Liver (tissue), 8 donors: ENCODE measurements at regions not wholly inside any gene's neighbourhood (a gene's known extent, or its start where the extent isn't known, plus 50 kb on each side); places are given as distances from the start of the nearest gene placed in this dataset.

Experiments used
- DNase-seq: peaks from one replicate; pipeline ENCODE4 v3.0.0-alpha.2; 2017; ENCODE audit warnings: low spot score
- H3K27ac ChIP-seq, 2 donors: one replicate each; pipeline ENCODE4 v1.7.0; 2013; ENCODE audit warnings: inconsistent platforms in 2 of 2, low read length in 2 of 2, control low read depth in 1 of 2, low read depth in 1 of 2, mild to moderate bottlenecking in 1 of 2
- H3K27me3 ChIP-seq, 4 donors: one replicate each; pipeline versions ENCODE4 v1.6.1 to v1.7.0; 2013; ENCODE audit warnings: low read length in 3 of 4, inconsistent platforms in 1 of 4, mild to moderate bottlenecking in 1 of 4, moderate library complexity in 1 of 4; ENCODE audit not compliant: control insufficient read depth in 4 of 4, insufficient read depth in 4 of 4
- H3K36me3 ChIP-seq, 4 donors: one replicate each; pipeline versions ENCODE4 v1.6.1 to v1.7.0; 2013; ENCODE audit warnings: low read length in 3 of 4, mild to moderate bottlenecking in 3 of 4, low read depth in 1 of 4, moderate library complexity in 1 of 4; ENCODE audit not compliant: control insufficient read depth in 4 of 4, insufficient read depth in 3 of 4
- H3K4me1 ChIP-seq, 4 donors: one replicate each; pipeline versions ENCODE4 v1.6.1 to v1.7.0; 2013; ENCODE audit warnings: low read length in 3 of 4, mild to moderate bottlenecking in 3 of 4, moderate library complexity in 1 of 4; ENCODE audit not compliant: control insufficient read depth in 4 of 4, insufficient read depth in 4 of 4
- H3K4me3 ChIP-seq, 3 donors: one replicate each; pipeline versions ENCODE4 v1.6.1 to v1.7.0; 2013; ENCODE audit warnings: low read length in 3 of 3, control low read depth in 1 of 3, low read depth in 1 of 3, mild to moderate bottlenecking in 1 of 3
- H3K9ac ChIP-seq, 2 donors: one replicate each; pipeline ENCODE4 v1.7.0; 2013; ENCODE audit warnings: low read length in 2 of 2, mild to moderate bottlenecking in 2 of 2, moderate library complexity in 2 of 2, control low read depth in 1 of 2, low read depth in 1 of 2
- H3K9me3 ChIP-seq, 4 donors: one replicate each; pipeline versions ENCODE4 v1.6.1 to v1.7.0; 2013; ENCODE audit warnings: low read length in 3 of 4; ENCODE audit not compliant: control insufficient read depth in 4 of 4
- CTCF ChIP-seq: fragments of 150-350 bp; IDR thresholded peaks from 2 replicates; pipeline ENCODE4 v1.5.1; 2017; ENCODE audit warnings: improper control_type of control experiment, low read depth, low read length; ENCODE audit not compliant: missing input control
- EGR1 ChIP-seq, 2 donors: IDR thresholded peaks; 2 replicates each; pipeline ENCODE4 v1.6.1; 2016 to 2018; ENCODE audit warnings: antibody characterized with exemption in 2 of 2, low read depth in 2 of 2
- FOXA1 ChIP-seq: IDR thresholded peaks from 2 replicates; pipeline ENCODE4 v1.6.1; 2016; ENCODE audit warnings: antibody characterized with exemption
- FOXA2 ChIP-seq: IDR thresholded peaks from 2 replicates; pipeline ENCODE4 v1.6.1; 2016; ENCODE audit warnings: antibody characterized with exemption
- GABPA ChIP-seq, 2 donors: IDR thresholded peaks in 1 of 2; conservative IDR thresholded peaks in 1 of 2; 2 replicates each; pipeline ENCODE4 v1.6.1; 2016; ENCODE audit warnings: antibody characterized with exemption in 2 of 2, mild to moderate bottlenecking in 1 of 2, moderate library complexity in 1 of 2
- HNF4G ChIP-seq: IDR thresholded peaks from 2 replicates; pipeline ENCODE4 v1.6.1; 2016; ENCODE audit warnings: antibody characterized with exemption
- JUND ChIP-seq, 2 donors: IDR thresholded peaks; 2 replicates each; pipeline ENCODE4 v1.6.1; 2016; ENCODE audit warnings: antibody characterized with exemption in 2 of 2
- NR2F2 ChIP-seq: IDR thresholded peaks from 2 replicates; pipeline ENCODE4 v1.6.1; 2016; ENCODE audit warnings: antibody characterized with exemption
- RAD21 ChIP-seq, 2 donors: IDR thresholded peaks; 2 replicates each; pipeline ENCODE4 v1.6.1; 2016; ENCODE audit warnings: antibody characterized with exemption in 2 of 2, mild to moderate bottlenecking in 2 of 2
- REST ChIP-seq: IDR thresholded peaks from 2 replicates; pipeline ENCODE4 v1.6.1; 2016; ENCODE audit warnings: antibody characterized with exemption, mild to moderate bottlenecking
- RXRA ChIP-seq, 2 donors: IDR thresholded peaks; 2 replicates each; pipeline ENCODE4 v1.6.1; 2017 to 2018; ENCODE audit warnings: antibody characterized with exemption in 2 of 2, mild to moderate bottlenecking in 1 of 2
- SP1 ChIP-seq: IDR thresholded peaks from 2 replicates; pipeline ENCODE4 v1.6.1; 2018; ENCODE audit warnings: antibody characterized with exemption, mild to moderate bottlenecking
- TAF1 ChIP-seq: conservative IDR thresholded peaks from 2 replicates; pipeline ENCODE4 v1.6.1; 2016; ENCODE audit warnings: antibody characterized with exemption, mild to moderate bottlenecking
- YY1 ChIP-seq: IDR thresholded peaks from 2 replicates; pipeline ENCODE4 v1.6.1; 2016; ENCODE audit warnings: antibody characterized with exemption, mild to moderate bottlenecking
- ZBTB33 ChIP-seq: IDR thresholded peaks from 2 replicates; pipeline ENCODE4 v1.6.1; 2016; ENCODE audit warnings: antibody characterized with exemption
- WGBS: extraction: QIAGEN DNeasy Blood & Tissue Kit; methylation state at CpG from one replicate; pipeline ENCODE4 v1.1.7; 2013; 5-methylcytosine and 5-hydroxymethylcytosine counted together
- TF ChIP-seq, protein P1 (sequence below): IDR thresholded peaks from 2 replicates; pipeline ENCODE4 v1.6.1; 2016; ENCODE audit warnings: antibody characterized with exemption
- donor health status: healthy.
- donor health status: healthy.
- donor health status: healthy.
- donor health status: healthy.
- donor health status: healthy.

DNA sequence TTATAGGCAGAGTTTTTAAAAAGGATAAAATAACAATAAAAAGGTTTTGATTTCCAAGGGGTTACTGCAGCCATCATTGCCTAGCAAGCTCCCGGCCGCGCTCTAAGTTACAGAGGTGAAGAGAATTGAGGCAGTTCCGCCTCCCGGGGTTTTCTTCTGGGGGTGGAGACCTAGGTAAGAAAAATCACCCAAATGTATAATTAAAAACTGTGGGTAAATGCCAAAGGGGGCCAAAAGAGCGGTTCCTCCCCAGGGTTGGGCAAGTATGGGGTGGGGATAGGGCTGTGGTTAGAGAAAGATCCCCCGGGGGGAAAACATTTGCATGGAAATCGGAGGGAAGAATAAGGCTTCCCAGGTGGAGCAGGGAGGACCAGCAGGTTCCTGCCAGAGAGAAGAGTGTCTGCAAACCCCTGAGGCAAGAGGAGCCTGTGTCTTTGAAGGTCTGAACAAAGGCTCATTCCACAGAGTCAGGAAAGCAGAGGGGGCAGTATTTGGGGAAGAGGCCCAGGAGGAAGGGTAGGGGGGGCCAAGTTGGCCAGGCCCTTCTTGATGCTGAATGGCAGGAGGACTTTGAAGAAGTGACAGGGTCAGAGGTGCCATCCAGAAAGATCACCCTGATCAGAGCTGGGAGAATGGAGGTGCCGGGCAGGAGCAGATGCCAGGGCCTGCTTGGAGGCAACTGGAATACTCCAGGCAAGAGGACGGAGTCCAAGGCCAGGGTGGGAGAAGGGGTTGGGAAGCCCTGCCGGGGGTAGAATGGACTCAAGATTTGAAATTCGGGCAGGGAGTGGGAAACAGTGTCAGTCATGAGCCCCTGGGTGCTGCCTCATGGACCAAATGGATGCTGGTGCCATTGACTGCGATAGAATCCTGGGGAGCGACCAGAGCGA, 152.9 kb upstream of the RGMA start:
- no peak for DNase-seq
- Histone ChIP-seq H3K27me3 (peaks cover 0 to 7% (median 0%) of the 10 kb centered on the region in 4 donors), H3K4me3 (no peak overlapping the region), H3K9me3 (peaks cover 0 to 4% (median 0%) of the 10 kb centered on the region in 4 donors), H3K9ac (no peak overlapping the region), H3K27ac (no peak overlapping the region), H3K36me3 (no peaks in the 10 kb centered on the region), H3K4me1 (no peaks in the 10 kb centered on the region)
- 62% methylated on average over 15 of the region's 15 CpGs for WGBS
- no peak for TF ChIP-seq TAF1
- no peak for TF ChIP-seq REST
- no peak for TF ChIP-seq NR2F2
- TF ChIP-seq SP1: no peak
- no peak for TF ChIP-seq FOXA1
- no peak for TF ChIP-seq HNF4G
- TF ChIP-seq FOXA2: no peak
- no peak for TF ChIP-seq ZBTB33
- no peak for TF ChIP-seq JUND (IDR thresholded peaks at IDR 0.05)

GRCh38 chr15:93239993-93240392, 151.0 kb upstream of the RGMA start:
- Histone ChIP-seq H3K27ac (no peak overlapping the region), H3K27me3 (peaks cover 0 to 7% (median 0%) of the 10 kb centered on the region in 4 donors), H3K9ac (no peak overlapping the region), H3K9me3 (peaks cover 0 to 4% (median 0%) of the 10 kb centered on the region in 4 donors), H3K36me3 (no peaks in the 10 kb centered on the region), H3K4me1 (no peaks in the 10 kb centered on the region), H3K4me3 (no peak overlapping the region)
- 89% methylated on average over 3 of the region's 3 CpGs for WGBS
- TF ChIP-seq CTCF: no peak
- TF ChIP-seq REST: no peak
- TF ChIP-seq, protein P1, sequence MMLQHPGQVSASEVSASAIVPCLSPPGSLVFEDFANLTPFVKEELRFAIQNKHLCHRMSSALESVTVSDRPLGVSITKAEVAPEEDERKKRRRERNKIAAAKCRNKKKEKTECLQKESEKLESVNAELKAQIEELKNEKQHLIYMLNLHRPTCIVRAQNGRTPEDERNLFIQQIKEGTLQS: no peak
- no peak for TF ChIP-seq FOXA1
- no peak for TF ChIP-seq NR2F2
- no peak for TF ChIP-seq EGR1 (IDR thresholded peaks at IDR 0.05; ENCODE audit: low read depth in 2 of 2)
- no peak for TF ChIP-seq YY1
- no peak for TF ChIP-seq JUND (IDR thresholded peaks at IDR 0.05)
- TF ChIP-seq RAD21 (IDR thresholded peaks at IDR 0.05): no peak
- no peak for TF ChIP-seq FOXA2
- TF ChIP-seq HNF4G: no peak
- no peak for TF ChIP-seq GABPA (IDR thresholded peaks at IDR 0.05 in 1 of 2, conservative IDR thresholded peaks at IDR 0.05 in 1 of 2)
- TF ChIP-seq RXRA (IDR thresholded peaks at IDR 0.05): no peak
- DNase-seq: no peak
